Pancreas (tissue), 10 donors: ENCODE measurements at regions not wholly inside any gene's neighbourhood (a gene's known extent, or its start where the extent isn't known, plus 50 kb on each side); places are given as distances from the start of the nearest gene placed in this dataset.

Source experiments
- ATAC-seq, 4 donors: fragments of 200-7000 bp; cut with Tn5 transposase; one replicate each; pipeline versions ENCODE4 v1.8.0 to v1.9.1; 2020; ENCODE audit warnings: mild to moderate bottlenecking in 4 of 4, moderate library complexity in 4 of 4
- DNase-seq, 6 donors: peaks; one replicate each; pipeline ENCODE4 v3.0.0-alpha.2; 2020
- FAIRE-seq: peaks from 2 replicates; lab custom pipeline; 2012; peaks lifted over from hg19 to GRCh38; lab: Jason Lieb, UNC
- H3K27ac ChIP-seq, 4 donors: fragments of 200-600 bp; sonication (generic); 1 replicate in 3 of 4; 2 replicates in 1 of 4; pipeline versions ENCODE4 v1.5.0 to v1.8.0; 2020
- H3K27me3 ChIP-seq, 4 donors: fragments of 200-600 bp; one replicate each; pipeline ENCODE4 v1.8.0; 2021
- H3K36me3 ChIP-seq, 3 donors: fragments of 200-600 bp; sonication (generic) in 1 of 3; one replicate each; pipeline versions ENCODE4 v1.5.0 to v1.8.0; 2020 to 2021
- H3K4me1 ChIP-seq, 3 donors: fragments of 200-600 bp; one replicate each; pipeline ENCODE4 v1.8.0; 2021
- H3K4me3 ChIP-seq, 4 donors: fragments of 200-600 bp; sonication (generic) in 2 of 4; one replicate each; pipeline versions ENCODE4 v1.5.0 to v1.8.0; 2020 to 2021
- H3K9me3 ChIP-seq, 4 donors: fragments of 200-600 bp; one replicate each; pipeline ENCODE4 v1.8.0; 2021
- WGBS, 2 donors: extraction: QIAGEN DNeasy Blood & Tissue Kit; methylation state at CpG; one replicate each; pipeline ENCODE4 v1.1.7; 2013; 5-methylcytosine and 5-hydroxymethylcytosine counted together
- intact Hi-C, 3 donors: fragments of 100-400 bp; cut with DNase I; formaldehyde crosslinking; loops; one replicate each; pipeline versions ENCODE4 v1.11.1 to v1.14.2; 2022
- TF ChIP-seq, protein P1 (sequence below), 4 donors: fragments of 200-600 bp; sonication (generic) in 3 of 4; IDR thresholded peaks; one replicate each; pipeline versions ENCODE4 v1.5.0 to v1.8.0; 2021; ENCODE audit warnings: antibody characterized with exemption in 4 of 4
- donor health status: healthy with polysubstance abuse.
- donor health status: DM: no; HTN: no; CAD: no; lungs with moderate emphysema.
- donor health status: DM: no; HTN: no; CAD: no.
- donor health status: control.
- donor health status: control.
- donor health status: Bipolar disorder and iron deficiency.
- donor health status: DM: yes; HTN: yes; CAD: no.
- donor health status: DM: no; HTN: no; CAD: no.
- donor health status: DM: no; HTN: no; CAD: no.
- donor health status: DM: yes; HTN: yes; CAD: no.

DNA sequence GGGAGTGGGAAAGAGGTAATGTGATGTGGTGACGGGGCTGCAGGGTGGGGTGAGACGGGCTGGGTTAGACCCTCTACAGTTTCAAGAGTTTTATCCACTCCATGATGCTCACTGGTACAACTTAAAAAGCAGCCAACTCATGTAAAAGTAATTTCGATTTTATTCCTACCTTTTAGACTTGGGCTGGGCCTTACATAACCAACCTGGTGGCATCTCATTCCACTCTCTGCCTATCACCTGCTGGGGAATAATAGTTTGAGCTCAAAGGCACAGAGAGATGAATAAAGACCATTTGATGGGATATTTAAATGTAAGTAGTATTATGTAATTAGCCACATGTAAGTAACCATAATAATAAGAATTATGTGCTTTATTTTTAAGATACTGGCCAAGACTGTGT lies 366.0 kb upstream of the RNF32 start:
- TF ChIP-seq, protein P1, sequence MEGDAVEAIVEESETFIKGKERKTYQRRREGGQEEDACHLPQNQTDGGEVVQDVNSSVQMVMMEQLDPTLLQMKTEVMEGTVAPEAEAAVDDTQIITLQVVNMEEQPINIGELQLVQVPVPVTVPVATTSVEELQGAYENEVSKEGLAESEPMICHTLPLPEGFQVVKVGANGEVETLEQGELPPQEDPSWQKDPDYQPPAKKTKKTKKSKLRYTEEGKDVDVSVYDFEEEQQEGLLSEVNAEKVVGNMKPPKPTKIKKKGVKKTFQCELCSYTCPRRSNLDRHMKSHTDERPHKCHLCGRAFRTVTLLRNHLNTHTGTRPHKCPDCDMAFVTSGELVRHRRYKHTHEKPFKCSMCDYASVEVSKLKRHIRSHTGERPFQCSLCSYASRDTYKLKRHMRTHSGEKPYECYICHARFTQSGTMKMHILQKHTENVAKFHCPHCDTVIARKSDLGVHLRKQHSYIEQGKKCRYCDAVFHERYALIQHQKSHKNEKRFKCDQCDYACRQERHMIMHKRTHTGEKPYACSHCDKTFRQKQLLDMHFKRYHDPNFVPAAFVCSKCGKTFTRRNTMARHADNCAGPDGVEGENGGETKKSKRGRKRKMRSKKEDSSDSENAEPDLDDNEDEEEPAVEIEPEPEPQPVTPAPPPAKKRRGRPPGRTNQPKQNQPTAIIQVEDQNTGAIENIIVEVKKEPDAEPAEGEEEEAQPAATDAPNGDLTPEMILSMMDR (IDR thresholded peaks at IDR 0.05): no peak
- no peaks in the 10 kb centered on the region for H3K27me3 ChIP-seq
- H3K36me3 ChIP-seq: no peaks in the 10 kb centered on the region
- H3K4me1 ChIP-seq: peaks cover 0 to 2% (median 0%) of the 10 kb centered on the region in 3 donors
- WGBS, 2 donors: 73 to 89% methylated on average over 3 of the region's 3 CpGs
- FAIRE-seq: no peak
- DNase-seq: no peak
- no peaks in the 10 kb centered on the region for H3K9me3 ChIP-seq
- no peak overlapping the region for H3K27ac ChIP-seq
- H3K4me3 ChIP-seq: no peak overlapping the region
- no peak for ATAC-seq
- intact Hi-C loops: no loop called here

DNA sequence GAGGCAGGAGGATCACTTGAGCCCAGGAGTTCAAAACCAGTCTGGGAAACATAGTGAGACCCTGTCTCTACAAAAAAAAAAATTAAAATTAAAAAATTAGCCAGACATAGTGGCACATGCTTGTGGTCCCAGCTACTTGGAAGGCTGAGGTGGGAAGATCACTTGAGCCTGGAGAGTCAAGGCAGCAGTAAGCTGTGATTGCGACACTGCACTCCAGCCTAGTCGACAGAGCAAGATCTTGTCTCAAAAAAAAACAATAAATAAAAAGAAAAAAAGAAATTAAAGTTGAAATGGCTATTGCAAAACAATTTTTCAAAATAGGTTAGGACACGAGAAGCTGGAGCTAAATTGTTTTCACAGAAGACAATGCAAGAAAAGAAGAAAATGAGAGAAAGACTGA lies 379.0 kb upstream of the RNF32 start:
- 45 to 47% methylated on average over 3 of the region's 3 CpGs for WGBS, 2 donors
- Histone ChIP-seq H3K9me3 (no peaks in the 10 kb centered on the region), H3K4me3 (no peak overlapping the region), H3K4me1 (no peaks in the 10 kb centered on the region), H3K36me3 (no peaks in the 10 kb centered on the region), H3K27me3 (no peaks in the 10 kb centered on the region), H3K27ac (no peak overlapping the region)
- intact Hi-C loops: no loop called here
- FAIRE-seq (no peak), ATAC-seq (no peak), DNase-seq (no peak)
- TF ChIP-seq, protein P1 (IDR thresholded peaks at IDR 0.05): no peak

DNA sequence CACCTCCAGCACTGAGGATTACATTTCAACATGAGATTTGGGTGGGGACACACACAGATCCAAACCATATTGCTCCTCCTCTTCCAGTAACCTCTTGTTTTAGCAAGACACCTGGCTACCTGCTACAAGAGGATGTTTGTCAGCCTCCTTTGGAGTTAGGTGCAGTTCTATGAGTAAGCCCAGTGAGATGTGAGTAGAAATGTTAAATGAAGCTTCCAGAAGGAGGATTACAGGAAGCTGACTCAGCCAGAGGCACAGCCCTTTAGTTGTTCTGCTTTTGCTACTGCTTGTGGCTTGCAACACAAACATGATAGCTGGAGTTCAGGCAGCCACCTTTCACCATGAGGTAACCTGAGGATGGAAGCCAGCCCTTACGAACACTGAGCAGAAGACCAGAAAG lies 382.7 kb upstream of the RNF32 start:
- Histone ChIP-seq H3K36me3 (no peaks in the 10 kb centered on the region), H3K27ac (no peak overlapping the region), H3K9me3 (no peaks in the 10 kb centered on the region), H3K4me1 (no peaks in the 10 kb centered on the region), H3K27me3 (no peaks in the 10 kb centered on the region), H3K4me3 (no peak overlapping the region)
- DNase-seq (no peak), ATAC-seq (no peak), FAIRE-seq (no peak)
- TF ChIP-seq, protein P1 (IDR thresholded peaks at IDR 0.05): no peak
- intact Hi-C loops: no loop called here
- 87 to 92% methylated on average over 1 of the region's 1 CpG for WGBS, 2 donors

DNA sequence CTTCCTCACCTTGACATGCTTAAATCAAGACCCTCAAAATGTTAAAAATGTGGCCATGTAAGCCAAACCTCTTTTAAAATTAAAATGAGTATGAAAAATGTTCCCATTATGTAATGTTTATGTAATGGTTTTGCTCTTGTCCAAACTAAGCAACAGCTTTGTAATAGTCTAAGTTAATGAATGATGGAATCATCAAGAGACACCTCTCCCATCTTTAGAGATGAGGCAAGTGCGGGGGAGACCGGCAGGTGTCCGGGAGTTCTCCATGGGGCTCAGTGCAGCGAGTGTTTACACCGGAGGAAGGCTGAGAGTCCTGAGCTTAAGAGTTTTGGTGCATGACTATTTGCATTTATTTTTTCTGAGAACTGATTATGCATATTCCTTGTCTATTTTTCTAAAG lies 384.9 kb upstream of the RNF32 start:
- WGBS, 2 donors: 81 to 83% methylated on average over 5 of the region's 5 CpGs
- Histone ChIP-seq H3K4me3 (no peak overlapping the region), H3K9me3 (no peaks in the 10 kb centered on the region), H3K4me1 (no peaks in the 10 kb centered on the region), H3K36me3 (no peaks in the 10 kb centered on the region), H3K27ac (no peak overlapping the region), H3K27me3 (peaks cover 0 to 2% (median 0%) of the 10 kb centered on the region in 4 donors)
- DNase-seq (no peak), ATAC-seq (no peak), FAIRE-seq (no peak)
- TF ChIP-seq, protein P1 (IDR thresholded peaks at IDR 0.05): no peak
- intact Hi-C loops: no loop called here

DNA sequence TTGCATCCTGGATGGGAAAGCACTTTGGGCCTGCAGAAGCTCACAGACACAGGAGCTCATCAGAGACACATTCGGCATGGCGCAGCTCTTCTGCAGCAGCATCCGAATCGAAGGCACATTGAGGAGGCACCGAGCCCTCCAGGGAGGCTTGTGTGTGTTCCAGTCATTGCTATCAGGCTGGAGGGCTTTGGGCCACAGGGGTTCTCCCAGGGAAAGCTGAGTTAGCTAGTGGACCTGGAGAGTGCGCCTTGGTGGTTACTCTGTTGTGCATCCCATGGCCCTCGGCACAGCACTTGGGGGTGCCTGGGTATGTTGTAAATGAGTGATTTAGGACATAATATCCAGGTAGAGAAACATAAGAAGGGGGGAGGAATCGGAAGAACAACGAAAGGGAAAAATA lies 388.7 kb upstream of the RNF32 start:
- intact Hi-C loops: no loop called here
- 84 to 91% methylated on average over 9 of the region's 9 CpGs for WGBS, 2 donors
- FAIRE-seq (no peak), ATAC-seq (no peak), DNase-seq (no peak)
- H3K27me3 ChIP-seq: peaks cover 0 to 4% (median 0%) of the 10 kb centered on the region in 4 donors
- H3K36me3 ChIP-seq: no peaks in the 10 kb centered on the region
- no peaks in the 10 kb centered on the region for H3K9me3 ChIP-seq
- no peak overlapping the region for H3K4me3 ChIP-seq
- H3K27ac ChIP-seq: no peak overlapping the region
- H3K4me1 ChIP-seq: no peaks in the 10 kb centered on the region
- TF ChIP-seq, protein P1 (IDR thresholded peaks at IDR 0.05): no peak
